ENCODE measurements at regions not wholly inside any gene's neighbourhood (a gene's known extent, or its start where the extent isn't known, plus 50 kb on each side); places are given as distances from the start of the nearest gene placed in this dataset.

DNA sequence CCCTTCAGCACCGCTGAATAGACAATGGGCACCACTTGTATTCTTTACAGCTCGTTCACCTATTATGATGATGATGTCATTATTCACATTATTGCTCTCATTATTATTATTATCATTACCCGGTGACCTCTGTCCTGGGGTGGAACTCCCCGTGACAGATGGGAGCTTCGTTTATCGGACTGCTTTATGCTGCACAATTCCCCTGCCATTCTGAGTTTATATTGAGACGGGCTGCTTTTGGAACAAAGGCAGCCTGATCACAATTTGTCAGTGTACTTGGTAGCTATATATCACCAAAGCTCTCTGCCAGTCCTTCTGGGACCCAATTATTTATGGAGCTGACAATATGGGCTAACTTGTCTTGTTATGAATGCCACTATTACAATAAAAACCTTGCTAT is 1145.6 kb upstream of the WWC1 start:
- H3K9me3 ChIP-seq (ENCODE audit: control insufficient read depth, low read depth, low read length), result no peaks in the 10 kb centered on the region

DNA sequence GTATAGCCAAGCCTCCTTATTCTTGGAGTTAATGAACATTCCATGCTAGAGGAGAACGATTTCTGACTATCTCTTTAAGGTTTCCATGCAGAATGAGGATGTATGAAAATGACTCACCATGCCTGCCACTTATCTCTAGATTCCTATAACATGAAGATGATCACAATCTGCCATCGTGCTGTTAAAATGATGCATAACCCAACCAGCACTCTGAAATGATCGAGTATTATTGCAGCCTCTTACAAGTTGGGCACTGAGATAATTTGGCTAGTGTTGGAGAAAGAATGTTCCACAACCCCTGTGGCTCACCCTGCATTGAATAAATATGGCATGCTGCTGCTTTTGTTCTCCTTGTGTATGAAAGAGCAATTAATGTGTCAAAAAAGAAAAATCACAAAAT is 1143.6 kb upstream of the WWC1 start:
- Histone ChIP-seq H3K27ac (ENCODE audit: low read length) (no peak overlapping the region), H3K9me3 (ENCODE audit: control insufficient read depth, low read depth, low read length) (no peaks in the 10 kb centered on the region), H3K36me3 (ENCODE audit: control insufficient read depth, low read depth, low read length) (no peaks in the 10 kb centered on the region), H3K4me1 (ENCODE audit: control insufficient read depth, low read depth, low read length) (no peaks in the 10 kb centered on the region), H3K9ac (ENCODE audit: low read length) (no peak overlapping the region), H3K27me3 (ENCODE audit: control insufficient read depth, insufficient read depth, low read length) (no peaks in the 10 kb centered on the region), H3K4me3 (ENCODE audit: low read length) (no peak overlapping the region)

More for the DNA sequence above, 1145.6 kb upstream of the WWC1 start:
- Histone ChIP-seq H3K27ac (ENCODE audit: low read length) (no peak overlapping the region), H3K9ac (ENCODE audit: low read length) (no peak overlapping the region), H3K27me3 (ENCODE audit: control insufficient read depth, insufficient read depth, low read length) (no peaks in the 10 kb centered on the region), H3K4me3 (ENCODE audit: low read length) (no peak overlapping the region), H3K4me1 (ENCODE audit: control insufficient read depth, low read depth, low read length) (no peaks in the 10 kb centered on the region), H3K36me3 (ENCODE audit: control insufficient read depth, low read depth, low read length) (no peaks in the 10 kb centered on the region)

DNA sequence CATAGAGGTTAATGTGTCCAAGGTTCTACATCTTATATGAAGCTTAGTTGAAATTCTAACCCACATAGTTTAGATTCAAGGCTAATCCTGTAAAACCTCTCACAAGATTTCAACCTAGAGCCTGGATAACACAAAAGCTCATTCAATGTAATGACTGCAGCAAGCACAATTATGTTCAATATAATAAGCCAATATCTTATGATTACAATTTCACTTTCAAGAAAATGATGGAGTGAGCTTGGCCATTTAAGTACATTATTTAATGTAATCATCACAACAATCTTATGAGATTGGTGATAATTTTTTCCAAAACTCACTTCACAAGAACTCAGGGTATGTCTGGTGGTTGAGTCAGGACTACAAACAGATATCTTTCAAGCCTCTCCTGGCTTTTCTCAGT is 1140.8 kb upstream of the WWC1 start:
- H3K9ac ChIP-seq (ENCODE audit: low read length), result no peak overlapping the region
- no peak overlapping the region for H3K27ac ChIP-seq (ENCODE audit: low read length)
- no peak overlapping the region for H3K4me3 ChIP-seq (ENCODE audit: low read length)
- H3K9me3 ChIP-seq (ENCODE audit: control insufficient read depth, low read depth, low read length), result no peaks in the 10 kb centered on the region
- no peaks in the 10 kb centered on the region for H3K36me3 ChIP-seq (ENCODE audit: control insufficient read depth, low read depth, low read length)
- no peaks in the 10 kb centered on the region for H3K27me3 ChIP-seq (ENCODE audit: control insufficient read depth, insufficient read depth, low read length)
- H3K4me1 ChIP-seq (ENCODE audit: control insufficient read depth, low read depth, low read length), result peaks cover 3% of the 10 kb centered on the region

DNA sequence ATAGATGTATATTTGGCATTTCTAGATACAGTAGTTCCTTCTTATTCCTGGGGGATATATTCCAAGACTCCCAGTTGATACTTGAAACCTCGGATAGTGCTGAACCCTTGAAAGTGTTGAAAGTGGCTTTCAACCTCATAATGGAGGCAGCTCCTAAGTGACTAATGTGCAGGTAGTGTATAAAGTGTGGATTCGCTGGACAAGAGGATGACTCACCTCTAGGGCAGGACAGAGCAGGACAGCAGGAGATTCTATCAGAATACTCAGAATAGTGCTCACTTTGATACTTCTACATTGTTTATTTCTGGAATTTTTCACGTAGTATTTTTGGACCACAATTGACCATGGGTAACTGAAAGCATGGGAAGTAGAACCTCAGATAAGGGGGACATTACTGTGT is 1138.9 kb upstream of the WWC1 start:
- Histone ChIP-seq H3K27ac (ENCODE audit: low read length) (no peak overlapping the region), H3K36me3 (ENCODE audit: control insufficient read depth, low read depth, low read length) (no peaks in the 10 kb centered on the region), H3K4me1 (ENCODE audit: control insufficient read depth, low read depth, low read length) (peaks cover 13% of the 10 kb centered on the region), H3K27me3 (ENCODE audit: control insufficient read depth, insufficient read depth, low read length) (no peaks in the 10 kb centered on the region), H3K9me3 (ENCODE audit: control insufficient read depth, low read depth, low read length) (no peaks in the 10 kb centered on the region), H3K9ac (ENCODE audit: low read length) (no peak overlapping the region), H3K4me3 (ENCODE audit: low read length) (no peak overlapping the region)

DNA sequence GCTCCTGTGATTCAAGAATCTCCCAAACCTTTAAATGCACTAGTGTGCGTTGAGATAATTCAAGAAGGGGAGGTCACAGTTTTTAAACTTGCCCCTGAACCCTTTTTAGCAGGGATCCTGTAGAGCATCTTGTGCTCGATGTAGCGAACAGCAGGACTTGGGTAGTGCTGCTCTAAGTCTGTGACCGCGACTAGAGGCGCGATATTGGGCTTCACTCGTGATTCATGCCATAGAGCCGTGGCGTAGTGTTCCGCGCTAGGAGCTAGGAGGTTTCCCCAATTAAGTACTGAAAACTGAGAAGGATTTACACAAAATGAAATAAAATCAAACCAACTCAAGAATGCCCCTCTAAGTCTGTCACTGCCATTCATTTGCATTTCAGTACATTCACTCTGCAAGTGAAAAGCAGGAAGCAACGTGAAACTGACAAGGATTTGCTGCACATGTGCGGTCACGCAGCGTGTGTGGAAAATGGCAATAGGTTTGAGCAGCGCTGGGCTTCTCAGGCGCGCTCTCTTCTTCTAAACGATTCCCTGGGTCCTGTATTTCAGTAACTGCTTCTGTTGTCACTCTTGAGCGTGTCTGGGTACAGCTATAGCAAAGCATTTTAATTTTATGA is 1135.9 kb upstream of the WWC1 start:
- no peaks in the 10 kb centered on the region for H3K36me3 ChIP-seq (ENCODE audit: control insufficient read depth, low read depth, low read length)
- no peaks in the 10 kb centered on the region for H3K27me3 ChIP-seq (ENCODE audit: control insufficient read depth, insufficient read depth, low read length)
- no peak overlapping the region for H3K9ac ChIP-seq (ENCODE audit: low read length)
- H3K4me1 ChIP-seq (ENCODE audit: control insufficient read depth, low read depth, low read length), result peaks cover 13% of the 10 kb centered on the region
- H3K9me3 ChIP-seq (ENCODE audit: control insufficient read depth, low read depth, low read length), result no peaks in the 10 kb centered on the region
- H3K27ac ChIP-seq (ENCODE audit: low read length), result no peak overlapping the region
- H3K4me3 ChIP-seq (ENCODE audit: low read length), result no peak overlapping the region

DNA sequence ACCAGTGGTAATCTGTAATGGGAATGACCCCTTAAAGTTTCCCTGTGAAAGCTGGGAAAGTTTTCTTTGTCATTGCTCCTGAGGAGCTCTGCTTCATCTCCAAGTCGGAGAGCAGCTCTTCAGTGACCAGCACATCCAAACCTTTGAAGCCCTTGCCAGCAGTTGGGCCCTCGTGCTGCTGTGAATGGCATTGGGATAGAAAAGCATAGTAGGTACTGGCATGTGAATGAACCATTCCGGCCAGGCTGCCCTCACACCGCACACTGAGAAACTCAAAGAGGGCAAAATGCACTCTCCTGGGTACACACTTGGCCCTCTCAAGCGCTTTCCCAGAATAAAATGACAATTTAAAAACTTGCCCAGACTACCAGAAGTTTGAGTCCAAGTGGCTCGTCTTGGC is 1135.0 kb upstream of the WWC1 start:
- Histone ChIP-seq H3K27me3 (ENCODE audit: control insufficient read depth, insufficient read depth, low read length) (no peaks in the 10 kb centered on the region), H3K9ac (ENCODE audit: low read length) (no peak overlapping the region), H3K4me3 (ENCODE audit: low read length) (no peak overlapping the region), H3K36me3 (ENCODE audit: control insufficient read depth, low read depth, low read length) (no peaks in the 10 kb centered on the region), H3K9me3 (ENCODE audit: control insufficient read depth, low read depth, low read length) (no peaks in the 10 kb centered on the region), H3K4me1 (ENCODE audit: control insufficient read depth, low read depth, low read length) (peaks cover 13% of the 10 kb centered on the region), H3K27ac (ENCODE audit: low read length) (no peak overlapping the region)

DNA sequence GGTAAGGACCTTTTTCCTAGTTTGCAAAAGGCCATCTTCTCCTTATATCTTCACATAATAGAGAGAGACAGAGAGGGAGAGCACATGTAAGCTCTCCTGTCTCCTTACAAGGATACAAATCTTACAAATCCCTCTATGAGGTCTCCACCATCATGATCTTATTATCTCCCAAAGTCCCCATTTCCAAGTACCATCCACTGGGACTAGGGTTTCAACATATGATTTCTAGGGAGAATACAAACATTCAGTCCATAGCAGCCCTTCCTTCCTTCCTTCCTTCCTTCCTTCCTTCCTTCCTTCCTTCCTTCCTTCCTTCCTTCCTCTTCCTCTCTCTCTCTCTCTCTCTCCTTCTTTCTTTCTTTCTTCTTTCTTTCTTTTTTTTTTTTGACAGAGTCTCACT is 1132.9 kb upstream of the WWC1 start:
- Histone ChIP-seq H3K27ac (ENCODE audit: low read length) (no peak overlapping the region), H3K4me1 (ENCODE audit: control insufficient read depth, low read depth, low read length) (peaks cover 13% of the 10 kb centered on the region), H3K9me3 (ENCODE audit: control insufficient read depth, low read depth, low read length) (no peaks in the 10 kb centered on the region), H3K4me3 (ENCODE audit: low read length) (no peak overlapping the region), H3K27me3 (ENCODE audit: control insufficient read depth, insufficient read depth, low read length) (no peaks in the 10 kb centered on the region), H3K9ac (ENCODE audit: low read length) (no peak overlapping the region), H3K36me3 (ENCODE audit: control insufficient read depth, low read depth, low read length) (no peaks in the 10 kb centered on the region)

DNA sequence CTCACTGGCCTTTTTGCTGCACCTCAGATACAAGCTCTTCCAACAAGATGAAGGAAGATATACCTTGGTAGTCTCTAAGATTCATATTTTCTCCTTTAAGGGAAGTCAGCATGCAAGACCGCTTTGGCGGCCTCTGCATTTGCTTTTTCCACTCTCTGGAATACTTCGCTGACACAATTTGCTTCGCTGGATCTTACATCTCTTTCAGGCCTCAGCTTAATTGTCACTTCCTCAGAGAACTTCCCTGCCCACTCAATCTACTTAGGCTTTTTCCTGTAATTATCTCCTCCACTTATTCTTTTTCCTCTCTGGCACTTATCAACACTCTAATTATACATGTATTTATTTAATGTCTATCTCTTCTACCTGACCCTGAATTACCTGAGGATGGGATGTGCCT is 1131.1 kb upstream of the WWC1 start:
- no peak overlapping the region for H3K27ac ChIP-seq (ENCODE audit: low read length)
- no peaks in the 10 kb centered on the region for H3K9me3 ChIP-seq (ENCODE audit: control insufficient read depth, low read depth, low read length)
- H3K27me3 ChIP-seq (ENCODE audit: control insufficient read depth, insufficient read depth, low read length), result no peaks in the 10 kb centered on the region
- no peaks in the 10 kb centered on the region for H3K36me3 ChIP-seq (ENCODE audit: control insufficient read depth, low read depth, low read length)
- no peak overlapping the region for H3K9ac ChIP-seq (ENCODE audit: low read length)
- H3K4me1 ChIP-seq (ENCODE audit: control insufficient read depth, low read depth, low read length), result peaks cover 13% of the 10 kb centered on the region
- H3K4me3 ChIP-seq (ENCODE audit: low read length), result no peak overlapping the region

DNA sequence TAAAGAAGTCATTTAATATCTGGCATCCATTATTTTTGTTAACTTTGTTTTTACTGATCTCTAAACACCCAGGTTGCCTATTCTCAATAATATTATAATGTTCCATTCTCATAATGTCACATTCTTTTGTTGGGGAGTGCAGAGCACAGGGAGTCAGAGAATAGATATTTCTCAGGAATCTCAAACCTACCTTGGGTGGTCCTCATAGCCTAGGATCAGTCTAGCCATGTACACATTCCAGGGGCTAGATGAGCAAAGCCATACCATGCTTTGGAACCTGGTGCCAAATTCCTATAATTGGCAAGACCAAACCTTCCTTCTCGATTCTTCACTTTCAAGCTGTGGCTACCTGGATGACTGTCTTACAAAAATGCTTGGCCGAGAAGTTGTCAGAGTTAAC is 1124.7 kb upstream of the WWC1 start:
- H3K27ac ChIP-seq (ENCODE audit: low read length), result no peak overlapping the region
- no peaks in the 10 kb centered on the region for H3K36me3 ChIP-seq (ENCODE audit: control insufficient read depth, low read depth, low read length)
- no peaks in the 10 kb centered on the region for H3K9me3 ChIP-seq (ENCODE audit: control insufficient read depth, low read depth, low read length)
- H3K4me3 ChIP-seq (ENCODE audit: low read length), result no peak overlapping the region
- H3K9ac ChIP-seq (ENCODE audit: low read length), result no peak overlapping the region
- no peaks in the 10 kb centered on the region for H3K27me3 ChIP-seq (ENCODE audit: control insufficient read depth, insufficient read depth, low read length)
- no peaks in the 10 kb centered on the region for H3K4me1 ChIP-seq (ENCODE audit: control insufficient read depth, low read depth, low read length)

DNA sequence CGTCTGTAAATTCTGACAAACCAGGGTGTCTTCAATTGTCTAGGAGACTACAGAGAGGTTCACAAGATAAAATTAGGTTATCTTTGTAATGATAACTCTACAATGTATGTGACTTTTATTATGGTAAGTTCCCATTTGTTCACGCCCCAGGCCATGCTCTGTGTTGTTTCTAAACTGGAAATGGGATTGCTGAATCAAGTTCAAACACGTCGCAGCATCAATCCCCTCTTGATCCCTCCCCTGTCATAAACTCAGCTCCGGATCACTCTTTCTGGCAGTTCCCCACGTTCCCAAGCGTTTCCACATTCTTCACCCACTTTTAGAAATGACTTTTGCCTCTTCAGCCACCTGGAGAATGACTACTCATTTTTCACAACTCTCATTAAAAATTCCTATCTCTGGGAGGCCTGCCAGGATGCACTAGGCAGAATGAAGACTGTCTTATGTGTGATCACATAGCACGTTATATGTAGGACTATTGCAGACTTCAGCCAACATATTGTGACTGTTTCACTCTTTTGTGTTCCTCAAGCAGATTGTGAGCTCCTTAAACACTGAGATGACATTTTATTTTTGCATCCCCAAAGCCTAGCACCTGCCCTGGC is 1124.2 kb upstream of the WWC1 start:
- Histone ChIP-seq H3K27ac (ENCODE audit: low read length) (no peak overlapping the region), H3K9me3 (ENCODE audit: control insufficient read depth, low read depth, low read length) (no peaks in the 10 kb centered on the region), H3K4me1 (ENCODE audit: control insufficient read depth, low read depth, low read length) (no peaks in the 10 kb centered on the region), H3K9ac (ENCODE audit: low read length) (no peak overlapping the region), H3K4me3 (ENCODE audit: low read length) (no peak overlapping the region), H3K27me3 (ENCODE audit: control insufficient read depth, insufficient read depth, low read length) (no peaks in the 10 kb centered on the region), H3K36me3 (ENCODE audit: control insufficient read depth, low read depth, low read length) (no peaks in the 10 kb centered on the region)

DNA sequence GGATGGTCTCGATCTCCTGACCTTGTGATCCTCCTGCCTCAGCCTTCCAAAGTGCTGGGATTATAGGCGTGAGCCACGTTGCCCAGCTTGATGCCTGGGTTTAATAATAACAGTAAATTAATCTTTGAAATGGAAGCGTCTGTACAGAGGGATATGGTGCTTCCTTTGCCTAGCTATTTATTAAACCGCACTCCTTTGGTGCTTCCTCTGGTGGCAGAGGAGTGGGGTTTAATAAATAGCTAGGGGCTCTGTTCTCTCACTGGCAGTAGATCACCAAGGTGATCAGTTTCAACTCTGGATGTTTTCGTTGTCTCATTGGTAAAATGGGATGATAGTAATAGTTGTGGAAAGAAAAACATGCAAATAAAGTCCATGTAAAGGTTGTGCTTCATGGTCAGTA is 1122.5 kb upstream of the WWC1 start:
- no peak overlapping the region for H3K27ac ChIP-seq (ENCODE audit: low read length)
- no peak overlapping the region for H3K4me3 ChIP-seq (ENCODE audit: low read length)
- no peaks in the 10 kb centered on the region for H3K36me3 ChIP-seq (ENCODE audit: control insufficient read depth, low read depth, low read length)
- H3K27me3 ChIP-seq (ENCODE audit: control insufficient read depth, insufficient read depth, low read length), result no peaks in the 10 kb centered on the region
- H3K4me1 ChIP-seq (ENCODE audit: control insufficient read depth, low read depth, low read length), result peaks cover 6% of the 10 kb centered on the region
- H3K9me3 ChIP-seq (ENCODE audit: control insufficient read depth, low read depth, low read length), result no peaks in the 10 kb centered on the region
- no peak overlapping the region for H3K9ac ChIP-seq (ENCODE audit: low read length)

DNA sequence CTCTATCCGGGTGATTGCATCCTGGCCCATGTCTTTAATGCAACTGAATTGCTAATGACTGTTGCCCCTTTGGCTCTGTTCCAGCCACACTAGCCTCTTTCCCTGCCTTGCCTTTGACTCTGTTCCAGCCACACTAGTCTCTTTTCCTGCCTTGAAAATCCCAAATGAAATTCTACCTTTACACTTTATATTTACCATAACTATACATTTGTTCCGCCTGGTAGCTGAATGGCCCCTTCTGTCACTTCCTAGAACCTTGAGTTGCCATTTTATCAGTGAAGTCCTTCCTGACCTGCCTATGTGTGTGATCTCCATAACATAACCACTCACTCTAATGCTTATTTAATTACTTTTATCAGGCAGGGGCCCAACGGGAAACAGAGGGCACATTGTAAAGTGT is 1120.4 kb upstream of the WWC1 start:
- Histone ChIP-seq H3K9ac (ENCODE audit: low read length) (no peak overlapping the region), H3K4me1 (ENCODE audit: control insufficient read depth, low read depth, low read length) (peaks cover 6% of the 10 kb centered on the region), H3K27me3 (ENCODE audit: control insufficient read depth, insufficient read depth, low read length) (no peaks in the 10 kb centered on the region), H3K27ac (ENCODE audit: low read length) (no peak overlapping the region), H3K9me3 (ENCODE audit: control insufficient read depth, low read depth, low read length) (no peaks in the 10 kb centered on the region), H3K4me3 (ENCODE audit: low read length) (no peak overlapping the region), H3K36me3 (ENCODE audit: control insufficient read depth, low read depth, low read length) (no peaks in the 10 kb centered on the region)
